Muscle layer of duodenum (tissue), 2 donors: ENCODE measurements at regions not wholly inside any gene's neighbourhood (a gene's known extent, or its start where the extent isn't known, plus 50 kb on each side); places are given as distances from the start of the nearest gene placed in this dataset.

Source experiments
- H3K27ac ChIP-seq: one replicate; pipeline ENCODE4 v1.7.0; 2013; ENCODE audit warnings: mild to moderate bottlenecking, low read length
- H3K27me3 ChIP-seq: one replicate; pipeline ENCODE4 v1.7.0; 2013; ENCODE audit warnings: low read depth, mild to moderate bottlenecking, control low read depth, low read length
- H3K36me3 ChIP-seq, 2 donors: one replicate each; pipeline ENCODE4 v1.7.0; 2013; ENCODE audit warnings: low read length in 2 of 2, control low read depth in 1 of 2, mild to moderate bottlenecking in 1 of 2; ENCODE audit not compliant: insufficient read depth in 2 of 2, control insufficient read depth in 1 of 2
- H3K4me1 ChIP-seq, 2 donors: one replicate each; pipeline ENCODE4 v1.7.0; 2013; ENCODE audit warnings: low read length in 2 of 2, mild to moderate bottlenecking in 2 of 2, control low read depth in 1 of 2, moderate library complexity in 1 of 2; ENCODE audit not compliant: insufficient read depth in 2 of 2, control insufficient read depth in 1 of 2
- H3K4me3 ChIP-seq, 2 donors: one replicate each; pipeline ENCODE4 v1.7.0; 2013; ENCODE audit warnings: low read length in 2 of 2, low read depth in 1 of 2, mild to moderate bottlenecking in 1 of 2
- H3K9me3 ChIP-seq, 2 donors: one replicate each; pipeline ENCODE4 v1.7.0; 2013; ENCODE audit warnings: low read length in 2 of 2, control low read depth in 1 of 2, mild to moderate bottlenecking in 1 of 2; ENCODE audit not compliant: control insufficient read depth in 1 of 2
- donor health status: healthy.

DNA sequence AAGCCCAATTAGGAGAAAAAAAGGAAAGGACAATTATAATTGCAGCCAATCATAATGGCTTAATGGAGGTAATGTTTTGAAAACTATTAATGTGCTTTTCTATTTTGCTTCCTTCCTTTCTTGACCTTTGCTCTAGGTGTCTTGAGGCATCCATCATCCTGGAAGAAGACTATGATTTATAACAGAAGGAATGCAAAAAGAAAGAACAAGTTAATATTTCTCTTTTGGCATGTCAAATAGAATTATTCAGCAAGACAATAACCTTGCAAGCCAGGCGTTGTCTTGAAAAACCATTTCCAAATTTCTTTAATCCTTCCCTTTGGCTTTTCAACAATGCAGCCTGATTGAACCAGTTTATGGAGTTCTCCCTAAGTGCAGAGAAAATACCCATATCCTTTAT is 107.7 kb upstream of the USP24 start:
- Histone ChIP-seq H3K9me3 (no peaks in the 10 kb centered on the region), H3K4me1 (no peaks in the 10 kb centered on the region), H3K4me3 (no peak overlapping the region), H3K36me3 (no peaks in the 10 kb centered on the region), H3K27ac (no peak overlapping the region), H3K27me3 (no peaks in the 10 kb centered on the region)

DNA sequence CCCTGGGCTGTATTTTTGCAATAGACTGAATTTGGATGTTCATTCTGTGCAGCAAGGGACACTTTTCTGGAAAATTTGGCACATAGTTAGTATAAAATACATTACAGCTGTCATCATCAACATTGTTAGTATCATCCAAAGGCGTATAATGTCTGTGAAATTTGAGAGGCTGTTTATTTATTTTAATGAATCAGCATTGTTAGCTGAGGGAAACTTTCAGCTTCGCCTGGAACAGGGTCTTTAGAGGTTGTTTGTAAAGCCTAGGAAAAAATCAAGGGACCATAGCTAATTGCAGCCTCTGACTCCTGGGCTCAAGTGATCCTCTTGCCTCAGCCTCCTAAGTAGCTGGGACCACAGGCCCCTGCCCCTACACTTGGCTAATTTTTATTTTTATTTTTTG is 106.8 kb upstream of the USP24 start:
- H3K27me3 ChIP-seq, result no peaks in the 10 kb centered on the region
- H3K36me3 ChIP-seq, result no peaks in the 10 kb centered on the region
- no peaks in the 10 kb centered on the region for H3K9me3 ChIP-seq
- H3K27ac ChIP-seq, result no peak overlapping the region
- H3K4me3 ChIP-seq, result no peak overlapping the region
- H3K4me1 ChIP-seq, result no peaks in the 10 kb centered on the region

- H3K9me3 ChIP-seq, result no peaks in the 10 kb centered on the region
- H3K36me3 ChIP-seq, result no peaks in the 10 kb centered on the region
- no peaks in the 10 kb centered on the region for H3K27me3 ChIP-seq
- no peak overlapping the region for H3K4me3 ChIP-seq
- no peak overlapping the region for H3K27ac ChIP-seq
- no peaks in the 10 kb centered on the region for H3K4me1 ChIP-seq
These were observed 105.7 kb upstream of the USP24 start for GRCh38 chr1:55320891-55321290.

GRCh38 chr1:55318116-55318817 is 103.1 kb upstream of the USP24 start:
- Histone ChIP-seq H3K27ac (no peak overlapping the region), H3K9me3 (no peaks in the 10 kb centered on the region), H3K4me3 (no peak overlapping the region), H3K4me1 (no peaks in the 10 kb centered on the region), H3K36me3 (no peaks in the 10 kb centered on the region), H3K27me3 (no peaks in the 10 kb centered on the region)

DNA sequence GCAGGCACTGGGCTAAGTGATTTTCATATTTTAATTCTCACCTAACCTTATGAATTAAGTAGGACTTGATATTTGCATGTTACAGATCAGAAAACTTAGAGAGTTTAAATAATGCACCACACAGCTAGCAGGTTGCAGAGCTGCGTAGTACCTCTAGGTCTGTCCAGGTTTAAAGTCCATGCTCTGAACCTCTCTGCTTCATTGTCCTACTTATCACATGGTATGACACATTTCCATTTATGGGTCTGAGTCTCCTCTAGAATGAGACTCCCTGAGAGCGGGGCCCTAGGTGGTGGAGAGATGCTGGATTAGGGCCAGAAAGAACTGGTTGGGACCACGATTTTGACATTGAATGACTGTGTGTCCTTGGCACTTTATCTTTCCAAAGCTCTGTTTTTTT is 102.5 kb upstream of the USP24 start:
- H3K9me3 ChIP-seq, result no peaks in the 10 kb centered on the region
- H3K36me3 ChIP-seq, result no peaks in the 10 kb centered on the region
- no peaks in the 10 kb centered on the region for H3K27me3 ChIP-seq
- H3K4me1 ChIP-seq, result no peaks in the 10 kb centered on the region
- no peak overlapping the region for H3K27ac ChIP-seq
- H3K4me3 ChIP-seq, result no peak overlapping the region

DNA sequence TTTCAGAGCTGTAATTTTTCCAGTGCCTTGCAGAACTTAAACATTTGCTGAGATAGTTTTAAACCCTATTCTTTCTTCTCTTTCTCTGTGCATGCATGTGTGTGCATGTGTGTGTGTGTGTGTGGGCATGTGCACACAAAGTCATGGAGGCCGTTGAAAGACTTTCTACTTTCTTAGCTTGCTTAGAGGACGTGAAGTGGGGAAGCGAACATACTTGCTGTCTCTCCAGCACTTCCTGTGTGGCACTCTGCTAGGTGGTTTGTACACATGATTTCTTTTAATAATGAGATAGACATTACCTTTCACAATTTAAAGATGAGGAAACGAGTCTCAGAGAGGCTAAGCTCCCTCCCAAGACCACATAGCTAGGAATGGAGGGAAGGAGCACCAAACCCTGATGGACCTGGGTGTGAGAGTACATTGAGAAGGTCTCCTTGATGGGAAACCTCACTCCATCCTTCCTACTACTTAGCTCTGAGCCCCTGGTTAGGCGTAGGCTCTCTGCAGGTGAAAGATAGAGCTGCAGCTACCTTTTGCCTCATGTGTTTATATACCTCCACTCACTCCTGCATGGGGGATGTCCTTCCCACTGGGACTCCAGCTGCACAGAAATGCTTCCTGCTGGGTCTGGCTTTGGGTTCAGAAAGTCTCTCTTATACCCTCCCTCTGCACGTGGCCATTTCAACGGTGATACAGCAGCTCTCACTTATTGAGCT is 101.9 kb upstream of the USP24 start:
- no peak overlapping the region for H3K27ac ChIP-seq
- H3K36me3 ChIP-seq, result no peaks in the 10 kb centered on the region
- H3K9me3 ChIP-seq, result no peaks in the 10 kb centered on the region
- no peak overlapping the region for H3K4me3 ChIP-seq
- no peaks in the 10 kb centered on the region for H3K4me1 ChIP-seq
- no peaks in the 10 kb centered on the region for H3K27me3 ChIP-seq

DNA sequence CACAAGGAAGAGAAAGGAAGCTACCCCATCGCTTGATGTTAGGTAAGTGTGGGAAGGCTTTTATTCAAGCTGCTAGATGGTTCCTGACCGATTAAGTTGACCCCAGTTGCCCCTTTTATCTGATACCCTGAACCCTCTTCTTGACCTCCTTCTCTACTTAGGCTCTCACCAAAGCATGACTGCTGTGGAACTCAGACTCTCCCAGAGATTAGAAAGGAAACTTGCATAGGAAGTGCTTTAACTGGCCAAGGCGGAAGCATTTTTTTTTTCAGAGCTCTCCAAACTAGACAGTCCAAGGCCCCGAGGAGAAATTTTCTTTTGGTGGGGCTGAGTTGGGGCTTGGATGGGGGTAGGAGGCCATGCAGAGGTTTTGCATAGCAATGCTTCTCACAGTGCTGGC is 101.3 kb upstream of the USP24 start:
- Histone ChIP-seq H3K9me3 (no peaks in the 10 kb centered on the region), H3K27ac (no peak overlapping the region), H3K4me3 (no peak overlapping the region), H3K36me3 (no peaks in the 10 kb centered on the region), H3K27me3 (no peaks in the 10 kb centered on the region), H3K4me1 (no peaks in the 10 kb centered on the region)

DNA sequence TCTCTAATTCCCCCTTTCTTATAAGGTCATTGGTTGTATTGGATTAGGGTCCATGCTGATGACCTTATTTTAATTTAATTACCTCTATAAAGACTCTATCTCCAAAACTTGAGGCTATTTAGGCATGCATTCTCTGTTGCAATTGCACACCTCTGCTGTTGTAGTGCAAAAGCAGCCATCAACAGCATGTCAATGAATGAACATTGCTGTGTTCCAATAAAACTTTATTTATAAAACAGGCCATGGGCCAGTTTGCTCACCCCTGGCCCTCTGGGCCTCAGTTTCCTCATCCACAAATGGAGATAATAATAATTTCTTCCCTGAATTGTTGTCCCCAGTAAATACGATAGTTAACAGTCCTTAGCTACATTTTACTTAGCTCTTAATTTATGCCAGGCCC is 100.4 kb upstream of the USP24 start:
- H3K36me3 ChIP-seq, result no peaks in the 10 kb centered on the region
- no peak overlapping the region for H3K27ac ChIP-seq
- H3K27me3 ChIP-seq, result no peaks in the 10 kb centered on the region
- H3K4me1 ChIP-seq, result no peaks in the 10 kb centered on the region
- H3K4me3 ChIP-seq, result no peak overlapping the region
- H3K9me3 ChIP-seq, result no peaks in the 10 kb centered on the region

DNA sequence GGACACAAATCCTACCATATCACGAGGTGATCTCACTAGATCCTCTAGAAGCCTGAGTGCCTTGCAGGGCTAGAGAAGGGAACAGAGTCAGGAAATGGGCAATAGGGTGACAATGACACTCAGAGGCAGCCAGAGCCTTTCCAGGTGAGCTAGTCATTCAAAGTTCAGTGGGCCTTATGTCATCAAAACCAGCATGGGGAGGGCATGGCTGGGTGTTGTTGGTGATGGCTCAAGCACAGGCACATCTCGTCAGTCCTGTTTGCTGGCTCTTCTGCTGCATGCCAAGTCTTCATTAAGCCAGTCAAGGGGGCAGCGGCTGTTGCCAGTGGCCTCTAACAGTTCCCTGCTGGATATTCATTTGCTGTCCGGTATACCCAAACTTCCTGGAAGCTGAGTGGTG is 99.6 kb upstream of the USP24 start:
- no peaks in the 10 kb centered on the region for H3K9me3 ChIP-seq
- no peaks in the 10 kb centered on the region for H3K36me3 ChIP-seq
- no peak overlapping the region for H3K4me3 ChIP-seq
- H3K27me3 ChIP-seq, result no peaks in the 10 kb centered on the region
- H3K4me1 ChIP-seq, result no peaks in the 10 kb centered on the region
- no peak overlapping the region for H3K27ac ChIP-seq

DNA sequence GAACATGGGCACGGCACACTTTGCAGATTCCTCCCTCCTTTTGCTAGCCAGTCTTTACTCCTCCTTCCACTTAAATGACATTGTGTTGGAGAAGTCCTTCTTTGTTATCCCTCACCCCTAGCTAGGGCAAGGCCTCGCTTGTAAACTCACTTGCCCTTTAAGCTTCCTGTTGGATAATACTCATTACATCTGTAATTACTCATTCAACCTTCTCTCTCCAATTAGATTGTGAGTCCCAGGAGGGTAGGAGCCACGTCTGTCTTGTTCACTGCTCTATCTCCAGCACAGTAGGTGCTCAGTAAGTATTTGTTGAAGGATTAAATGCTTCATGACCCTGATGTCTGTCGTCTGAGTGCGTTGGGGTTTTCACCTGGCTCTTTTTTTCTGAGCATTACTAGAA is 98.7 kb upstream of the USP24 start:
- Histone ChIP-seq H3K9me3 (no peaks in the 10 kb centered on the region), H3K27me3 (no peaks in the 10 kb centered on the region), H3K4me3 (no peak overlapping the region), H3K36me3 (no peaks in the 10 kb centered on the region), H3K27ac (no peak overlapping the region), H3K4me1 (no peaks in the 10 kb centered on the region)

DNA sequence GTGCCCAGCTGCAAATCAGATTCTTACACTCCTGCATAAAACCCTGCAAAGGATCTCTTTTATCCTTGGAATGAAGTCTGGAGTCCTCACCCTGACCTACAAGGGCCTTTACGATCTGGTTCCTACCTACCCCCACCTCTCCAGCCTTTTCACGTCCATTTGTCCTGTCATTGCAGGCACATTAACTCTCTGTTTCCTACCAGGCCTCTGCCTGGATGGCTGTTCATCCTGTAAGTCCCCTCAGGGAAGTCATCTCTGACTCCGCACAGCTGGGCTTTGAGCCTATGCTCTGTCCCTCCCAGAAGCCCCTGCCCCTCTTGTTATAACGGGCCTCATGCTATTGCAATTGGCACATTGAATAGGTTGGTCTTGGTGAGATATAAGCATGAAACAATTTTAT is 96.8 kb upstream of the USP24 start:
- Histone ChIP-seq H3K36me3 (no peaks in the 10 kb centered on the region), H3K9me3 (no peaks in the 10 kb centered on the region), H3K27me3 (no peaks in the 10 kb centered on the region), H3K4me1 (no peaks in the 10 kb centered on the region), H3K27ac (no peak overlapping the region), H3K4me3 (no peak overlapping the region)
